Transverse colon (tissue), 4 donors: ENCODE measurements at regions not wholly inside any gene's neighbourhood (a gene's known extent, or its start where the extent isn't known, plus 50 kb on each side); places are given as distances from the start of the nearest gene placed in this dataset.

Source experiments
- DNase-seq: peaks from one replicate; pipeline ENCODE4 v3.0.0-alpha.2; 2019
- H3K27ac ChIP-seq, 4 donors: fragments of 200-600 bp; sonication (generic); 2 replicates each; pipeline ENCODE4 v1.5.1; 2016 to 2018; ENCODE audit warnings: inconsistent platforms in 4 of 4
- H3K27me3 ChIP-seq: fragments of 200-600 bp; sonication (generic); 2 replicates; pipeline ENCODE4 v1.5.1; 2017; ENCODE audit warnings: inconsistent platforms
- H3K36me3 ChIP-seq, 4 donors: fragments of 200-600 bp; sonication (generic); 2 replicates each; pipeline ENCODE4 v1.5.1; 2017 to 2019; ENCODE audit warnings: inconsistent platforms in 4 of 4
- H3K4me1 ChIP-seq, 4 donors: fragments of 200-600 bp; sonication (generic); 2 replicates each; pipeline ENCODE4 v1.5.1; 2017 to 2020; ENCODE audit warnings: inconsistent platforms in 4 of 4
- H3K4me3 ChIP-seq, 4 donors: fragments of 200-600 bp; sonication (generic); 1 replicate in 1 of 4; 2 replicates in 3 of 4; pipeline versions ENCODE4 v1.5.1 to v1.6.1; 2017 to 2019; ENCODE audit warnings: inconsistent platforms in 4 of 4
- H3K9me3 ChIP-seq, 2 donors: fragments of 200-600 bp; sonication (generic); 2 replicates each; pipeline ENCODE4 v1.5.1; 2017 to 2019; ENCODE audit warnings: inconsistent platforms in 2 of 2
- EP300 ChIP-seq: sonication (generic); formaldehyde crosslinking; IDR thresholded peaks from one replicate; pipeline ENCODE4 v1.6.1; 2017; ENCODE audit warnings: antibody characterized with exemption, low read depth
- POLR2A ChIP-seq: fragments of 450-650 bp; IDR thresholded peaks from one replicate; pipeline ENCODE4 v1.6.1; 2016; ENCODE audit warnings: antibody characterized with exemption, mild to moderate bottlenecking, moderate library complexity
- POLR2AphosphoS5 ChIP-seq, 3 donors: sonication (generic); formaldehyde crosslinking; IDR thresholded peaks; one replicate each; pipeline ENCODE4 v1.6.1; 2016; ENCODE audit warnings: antibody characterized with exemption in 3 of 3
- WGBS, 2 donors: methylation state at CpG; one replicate each; pipeline ENCODE4 v1.1.5; 2018; ENCODE audit warnings: low coverage in 1 of 2; 5-methylcytosine and 5-hydroxymethylcytosine counted together
- in situ Hi-C, 4 donors: fragments of 200-750 bp; cut with MboI; loops; one replicate each; pipeline versions ENCODE4 v1.15.0 to v1.15.1; 2017; ENCODE audit warnings: low sequenced_read_pairs in 3 of 4, low pct_ligation_motif_present in 1 of 4, low pct_unique_long_range_greater_than_20kb in 1 of 4
- intact Hi-C: fragments of 100-400 bp; cut with DNase I; formaldehyde crosslinking; loops from one replicate; pipeline ENCODE4 v1.15.1; 2023; ENCODE audit warnings: low total_unique reads
- TF ChIP-seq, protein P1 (sequence below), 5 experiments: fragments of 200-600 bp in 3 of 5; fragments of 450-650 bp in 2 of 5; sonication (generic) in 3 of 5; IDR thresholded peaks; 1 replicate in 2 of 5; 2 replicates in 3 of 5; pipeline ENCODE4 v1.5.1; 2016 to 2017; ENCODE audit warnings: antibody characterized with exemption in 5 of 5, inconsistent platforms in 3 of 5, mild to moderate bottlenecking in 2 of 5, moderate library complexity in 1 of 5

- 94% methylated on average over 6 to 14 of the region's 14 CpGs for whole genome bisulfite sequencing, 2 donors
- TF ChIP-seq POLR2A (no peak), POLR2AphosphoS5 (IDR thresholded peaks at IDR 0.05) (no peak), EP300 (no peak)
- TF ChIP-seq, protein P1, sequence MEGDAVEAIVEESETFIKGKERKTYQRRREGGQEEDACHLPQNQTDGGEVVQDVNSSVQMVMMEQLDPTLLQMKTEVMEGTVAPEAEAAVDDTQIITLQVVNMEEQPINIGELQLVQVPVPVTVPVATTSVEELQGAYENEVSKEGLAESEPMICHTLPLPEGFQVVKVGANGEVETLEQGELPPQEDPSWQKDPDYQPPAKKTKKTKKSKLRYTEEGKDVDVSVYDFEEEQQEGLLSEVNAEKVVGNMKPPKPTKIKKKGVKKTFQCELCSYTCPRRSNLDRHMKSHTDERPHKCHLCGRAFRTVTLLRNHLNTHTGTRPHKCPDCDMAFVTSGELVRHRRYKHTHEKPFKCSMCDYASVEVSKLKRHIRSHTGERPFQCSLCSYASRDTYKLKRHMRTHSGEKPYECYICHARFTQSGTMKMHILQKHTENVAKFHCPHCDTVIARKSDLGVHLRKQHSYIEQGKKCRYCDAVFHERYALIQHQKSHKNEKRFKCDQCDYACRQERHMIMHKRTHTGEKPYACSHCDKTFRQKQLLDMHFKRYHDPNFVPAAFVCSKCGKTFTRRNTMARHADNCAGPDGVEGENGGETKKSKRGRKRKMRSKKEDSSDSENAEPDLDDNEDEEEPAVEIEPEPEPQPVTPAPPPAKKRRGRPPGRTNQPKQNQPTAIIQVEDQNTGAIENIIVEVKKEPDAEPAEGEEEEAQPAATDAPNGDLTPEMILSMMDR (IDR thresholded peaks at IDR 0.05), result no peak
- H3K4me1 ChIP-seq, result peaks cover 0 to 7% (median 2%) of the 10 kb centered on the region in 4 donors
- in situ Hi-C loops (no loop called here), intact Hi-C loops (no loop called here)
- no peak overlapping the region for H3K27ac ChIP-seq
- DNase-seq, result no peak
- no peaks in the 10 kb centered on the region for H3K27me3 ChIP-seq
- no peak overlapping the region for H3K4me3 ChIP-seq
- no peaks in the 10 kb centered on the region for H3K36me3 ChIP-seq
- no peaks in the 10 kb centered on the region for H3K9me3 ChIP-seq
Observed at GRCh38 chr1:244340396-244340795, 111.3 kb downstream of the ADSS2 start.

GRCh38 chr1:244341455-244342450 lies 110.0 kb downstream of the ADSS2 start:
- peak; percentile 41 for DNase-seq
- no peak overlapping the region for H3K4me3 ChIP-seq
- no peaks in the 10 kb centered on the region for H3K36me3 ChIP-seq
- in situ Hi-C loops (no loop called here), intact Hi-C loops (no loop called here)
- no peak overlapping the region for H3K27ac ChIP-seq
- peaks cover 0 to 8% (median 2%) of the 10 kb centered on the region in 4 donors for H3K4me1 ChIP-seq
- H3K27me3 ChIP-seq, result no peaks in the 10 kb centered on the region
- 4 to 51% methylated on average over 8 to 16 of the region's 16 CpGs for WGBS, 2 donors
- H3K9me3 ChIP-seq, result no peaks in the 10 kb centered on the region
- TF ChIP-seq EP300 (no peak), POLR2A (no peak), POLR2AphosphoS5 (IDR thresholded peaks at IDR 0.05) (no peak)
- TF ChIP-seq, protein P1 (IDR thresholded peaks at IDR 0.05), result peak in 1 of 5 experiments; percentile 10

GRCh38 chr1:244344001-244344400 lies 107.7 kb downstream of the ADSS2 start:
- in situ Hi-C loops (no loop called here), intact Hi-C loops (no loop called here)
- no peaks in the 10 kb centered on the region for H3K27me3 ChIP-seq
- H3K27ac ChIP-seq, result no peak overlapping the region
- H3K36me3 ChIP-seq, result no peaks in the 10 kb centered on the region
- H3K9me3 ChIP-seq, result no peaks in the 10 kb centered on the region
- no peak for DNase-seq
- TF ChIP-seq POLR2AphosphoS5 (IDR thresholded peaks at IDR 0.05), result no peak
- TF ChIP-seq EP300, result no peak
- no peak for TF ChIP-seq POLR2A
- TF ChIP-seq, protein P1 (IDR thresholded peaks at IDR 0.05), result no peak
- H3K4me3 ChIP-seq, result no peak overlapping the region
- peaks cover 4 to 29% (median 8%) of the 10 kb centered on the region in 4 donors for H3K4me1 ChIP-seq
- WGBS, 2 donors, result 88% methylated on average over 6 of the region's 6 CpGs; no CpG with 5 or more reads in 1 of the 2 donors

DNA sequence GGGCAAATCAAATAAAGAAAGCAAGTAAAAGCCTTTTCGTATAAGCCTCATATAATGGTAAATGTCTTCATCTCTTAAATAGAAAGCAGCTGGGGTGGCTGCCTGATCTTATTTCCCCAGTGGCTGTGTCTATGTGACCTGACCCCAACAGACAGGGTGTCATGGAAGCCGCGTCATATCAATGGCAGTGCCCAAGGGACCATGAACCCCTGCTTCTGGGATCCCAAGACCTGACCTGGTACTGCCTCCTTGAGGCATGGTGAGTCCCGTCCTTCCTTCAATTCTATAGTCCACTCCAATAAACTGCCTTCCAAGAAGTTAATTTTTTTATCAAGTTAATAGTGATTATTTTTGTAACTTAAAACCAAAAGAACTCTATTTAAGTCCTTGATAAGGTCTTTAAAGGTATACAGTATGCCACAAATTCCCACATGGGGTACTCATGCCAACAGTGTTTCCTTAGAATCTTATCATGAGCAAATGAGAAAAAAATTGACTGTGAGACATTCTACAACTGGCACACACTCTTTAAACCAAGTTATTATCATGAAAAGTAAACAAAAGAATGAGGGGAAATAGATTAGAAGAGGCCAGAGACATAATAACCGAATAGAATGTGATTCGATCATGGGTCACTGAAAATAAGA lies 104.6 kb downstream of the ADSS2 start:
- Histone ChIP-seq H3K27me3 (no peaks in the 10 kb centered on the region), H3K36me3 (no peaks in the 10 kb centered on the region), H3K4me1 (peaks cover 13 to 42% (median 17%) of the 10 kb centered on the region in 4 donors), H3K4me3 (no peak overlapping the region), H3K9me3 (no peaks in the 10 kb centered on the region), H3K27ac (peak overlapping the region; percentile 31 to 68 (median 60))
- in situ Hi-C loops, result no loop called here
- 50 to 70% methylated on average over 4 to 6 of the region's 6 CpGs for WGBS, 2 donors
- TF ChIP-seq EP300 (no peak), POLR2A (no peak), POLR2AphosphoS5 (IDR thresholded peaks at IDR 0.05) (no peak)
- TF ChIP-seq, protein P1 (IDR thresholded peaks at IDR 0.05), result no peak
- intact Hi-C loops, result no loop called here
- DNase-seq, result no peak
